ENCODE measurements at regions not wholly inside any gene's neighbourhood (a gene's known extent, or its start where the extent isn't known, plus 50 kb on each side); places are given as distances from the start of the nearest gene placed in this dataset.

DNA sequence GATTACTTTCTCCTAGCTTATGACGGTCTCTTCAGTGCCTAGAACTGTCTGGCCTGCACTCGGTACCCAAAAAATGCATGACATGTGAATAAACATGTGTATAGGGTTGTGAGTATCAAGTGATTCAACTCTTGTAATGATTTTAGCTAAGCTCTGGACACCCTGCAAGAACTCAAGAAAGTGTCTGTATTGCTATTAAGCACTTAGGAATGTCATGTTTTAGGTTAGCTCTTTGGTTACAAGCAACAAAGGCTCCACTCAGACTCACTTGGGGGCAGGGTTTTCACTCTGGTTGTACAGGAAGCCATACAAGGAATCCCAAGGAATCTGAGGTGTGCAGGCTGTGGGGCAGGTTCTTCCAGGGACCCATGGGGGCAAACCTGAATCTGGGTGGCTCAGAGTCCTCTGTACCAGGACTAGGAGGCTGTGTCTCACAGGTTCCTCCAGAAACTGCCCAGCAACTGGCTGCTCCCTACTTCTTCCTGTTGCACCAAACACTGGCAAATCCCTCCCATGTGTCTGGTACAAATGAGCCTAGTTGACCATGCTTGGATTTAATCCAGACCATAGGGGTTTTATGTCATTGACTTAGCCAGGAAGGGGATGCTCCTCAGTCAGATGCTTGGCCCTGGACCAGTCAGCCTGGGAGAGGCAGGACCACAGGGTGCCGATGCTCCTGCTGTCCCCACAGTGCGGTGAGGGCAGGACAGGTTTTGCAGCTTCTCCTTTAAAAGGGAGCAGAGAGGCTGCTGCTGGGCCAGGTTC is 77.9 kb upstream of the CDH4 start:
- Histone ChIP-seq H3K79me2 (ENCODE audit: control insufficient read depth in 1 of 2, insufficient read depth in 2 of 2, low read length in 2 of 2) (no peaks in the 10 kb centered on the region), H3K79me1 (ENCODE audit: low read depth, low read length) (no peaks in the 10 kb centered on the region), H4K5ac (ENCODE audit: insufficient read length, low read depth, low read length) (no peak overlapping the region), H3K4ac (replicated peaks; ENCODE audit: insufficient read length, low read depth, low read length) (no peak overlapping the region), H2AK5ac (ENCODE audit: low read depth, low read length) (no peak overlapping the region), H3K23ac (ENCODE audit: insufficient read length) (no peak overlapping the region), H3K9me3 (ENCODE audit: insufficient read depth in 2 of 2, low read depth in 1 of 2, low read length in 1 of 2) (no peaks in the 10 kb centered on the region; a peak in 1 of 4 replicates), H3K4me3 (ENCODE audit: extremely low read depth in 1 of 4, insufficient read depth in 2 of 4, low read depth in 3 of 4, low read length in 4 of 4) (no peak overlapping the region), H2BK15ac (ENCODE audit: low read length) (no peak overlapping the region), H3K56ac (replicated peaks; ENCODE audit: insufficient read length, low read depth, low read length) (no peak overlapping the region), H2BK12ac (ENCODE audit: low read depth, low read length) (no peak overlapping the region), H3K18ac (ENCODE audit: extremely low read depth, low read length) (no peak overlapping the region), H4K8ac (ENCODE audit: extremely low read depth, insufficient read depth, low read length) (no peak overlapping the region), H3K4me2 (ENCODE audit: insufficient read depth in 1 of 2, low read depth in 2 of 2, low read length in 2 of 2) (no peak overlapping the region), H3K9ac (replicated peaks in 1 of 4; ENCODE audit: extremely low read depth in 1 of 4, low read depth in 3 of 4, low read length in 3 of 4) (no peak overlapping the region), H3K23me2 (ENCODE audit: low read depth, low read length) (peaks cover 8% of the 10 kb centered on the region), H3K14ac (ENCODE audit: insufficient read length) (no peak overlapping the region), H3K27ac (ENCODE audit: low read depth, low read length) (no peak overlapping the region), H4K20me1 (replicated peaks in 1 of 2; ENCODE audit: control insufficient read depth in 1 of 2, insufficient read depth in 2 of 2, low read length in 2 of 2) (peaks cover 0 to 3% of the 10 kb centered on the region in 2 experiments), H2AFZ (ENCODE audit: low read length) (no peak overlapping the region), H2BK120ac (replicated peaks; ENCODE audit: low read depth, low read length) (no peak overlapping the region), H4K91ac (replicated peaks; ENCODE audit: insufficient read length, low read length) (no peak overlapping the region), H2BK5ac (ENCODE audit: low read depth, low read length) (no peak overlapping the region), H3K36me3 (ENCODE audit: control insufficient read depth in 2 of 4, insufficient read depth in 4 of 4, low read length in 3 of 4) (no peaks in the 10 kb centered on the region), H3K4me1 (replicated peaks in 1 of 4; ENCODE audit: control insufficient read depth in 3 of 4, insufficient read depth in 4 of 4, low read length in 3 of 4) (peaks cover 4 to 14% (median 10%) of the 10 kb centered on the region in 4 experiments), H2BK20ac (ENCODE audit: low read length) (no peak overlapping the region), H3K27me3 (replicated peaks in 1 of 4; ENCODE audit: control insufficient read depth in 3 of 4, extremely low read depth in 1 of 4, insufficient read depth in 3 of 4, low read length in 3 of 4) (peaks cover 2 to 31% (median 16%) of the 10 kb centered on the region in 4 experiments)
- no peak for FAIRE-seq
- CTCF ChIA-PET (ENCODE audit: partially characterized antibody), result interaction anchor here (1.5 kb wide), 1 partner anchor 55 kb away, joined by 6 read pairs; no protein-coding TSS in a partner anchor
- POLR2A ChIA-PET (ENCODE audit: partially characterized antibody), result no interaction called here
- 94% methylated on average over 4 of the region's 4 CpGs; no CpG with 5 or more reads in 1 of the 2 experiments for WGBS, 2 experiments (ENCODE audit: extremely low coverage in 1 of 2, insufficient coverage in 1 of 2, insufficient read length in 1 of 2, insufficient replicate concordance in 2 of 2, low coverage in 1 of 2, low lambda C conversion rate in 2 of 2, missing lambda C conversion rate in 1 of 2)
- no peak for TF ChIP-seq SIRT6 (IDR thresholded peaks at IDR 0.05; ENCODE audit: low read length)
- TF ChIP-seq RXRA (IDR thresholded peaks at IDR 0.05; ENCODE audit: insufficient read depth, low read depth, low read length), result no peak
- TF ChIP-seq MAFK (IDR thresholded peaks at IDR 0.05; ENCODE audit: low read depth, low read length), result no peak
- TF ChIP-seq TCF12 (IDR thresholded peaks at IDR 0.05; ENCODE audit: low read depth, low read length), result no peak
- TF ChIP-seq EP300 (IDR thresholded peaks at IDR 0.05; ENCODE audit: borderline replicate concordance in 1 of 2, low read depth in 2 of 2, low read length in 2 of 2), result no peak
- TF ChIP-seq GTF2F1 (IDR thresholded peaks at IDR 0.05; ENCODE audit: borderline replicate concordance, low read depth, low read length), result no peak
- TF ChIP-seq KDM1A (IDR thresholded peaks at IDR 0.05; ENCODE audit: borderline replicate concordance, low read length), result no peak
- TF ChIP-seq CTBP2 (IDR thresholded peaks at IDR 0.05; ENCODE audit: borderline replicate concordance, insufficient read depth, insufficient read length, low read length), result no peak
- TF ChIP-seq, protein P1, sequence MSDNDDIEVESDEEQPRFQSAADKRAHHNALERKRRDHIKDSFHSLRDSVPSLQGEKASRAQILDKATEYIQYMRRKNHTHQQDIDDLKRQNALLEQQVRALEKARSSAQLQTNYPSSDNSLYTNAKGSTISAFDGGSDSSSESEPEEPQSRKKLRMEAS (IDR thresholded peaks at IDR 0.05), result no peak
- TF ChIP-seq CREB1 (IDR thresholded peaks at IDR 0.05), result no peak
- no peak for DNase-seq (ENCODE audit: low read depth in 1 of 2, low spot score in 2 of 2)

Measured in H1 (cell line).